MM.1S (cell line): ENCODE measurements at regions not wholly inside any gene's neighbourhood (a gene's known extent, or its start where the extent isn't known, plus 50 kb on each side); places are given as distances from the start of the nearest gene placed in this dataset.

Experiments
- DNase-seq: peaks from one replicate; pipeline ENCODE4 v3.0.0-alpha.2; 2015
- H2AFZ ChIP-seq: fragments of 300-600 bp; sonication (generic); 2 replicates; pipeline ENCODE4 v1.6.0; 2016; ENCODE audit warnings: antibody characterized with exemption, low read length
- H3F3A ChIP-seq: fragments of 300-600 bp; sonication (generic); 2 replicates; pipeline ENCODE4 v1.6.1; 2016; ENCODE audit warnings: mild to moderate bottlenecking, antibody characterized with exemption, low read length, moderate library complexity, mixed read lengths; ENCODE audit not compliant: insufficient read depth
- H3K27ac ChIP-seq: fragments of 300-600 bp; sonication (generic); 2 replicates; pipeline ENCODE4 v1.5.1; 2016; ENCODE audit warnings: mild to moderate bottlenecking, low read length
- H3K27me3 ChIP-seq: fragments of 300-600 bp; sonication (generic); replicated peaks from 2 replicates; pipeline ENCODE4 v1.6.0; 2016; ENCODE audit warnings: low read length; ENCODE audit not compliant: insufficient read depth
- H3K36me3 ChIP-seq: fragments of 300-600 bp; sonication (generic); replicated peaks from 2 replicates; pipeline ENCODE4 v1.6.1; 2016; ENCODE audit warnings: mild to moderate bottlenecking, low read length, mixed read lengths; ENCODE audit not compliant: insufficient read depth
- H3K4me1 ChIP-seq: fragments of 300-600 bp; sonication (generic); 2 replicates; pipeline ENCODE4 v1.6.1; 2016; ENCODE audit warnings: low read length, mixed read lengths
- H3K4me2 ChIP-seq: fragments of 300-600 bp; sonication (generic); 2 replicates; pipeline ENCODE4 v1.6.0; 2016; ENCODE audit warnings: low read depth, low read length
- H3K4me3 ChIP-seq: fragments of 300-600 bp; sonication (generic); 2 replicates; pipeline ENCODE4 v1.5.1; 2016; ENCODE audit warnings: low read length, mixed read lengths
- H3K79me2 ChIP-seq: fragments of 300-600 bp; sonication (generic); 2 replicates; pipeline ENCODE4 v1.6.1; 2016; ENCODE audit warnings: mixed run types, low read length, mixed read lengths
- H3K9ac ChIP-seq: fragments of 300-600 bp; sonication (generic); 2 replicates; pipeline ENCODE4 v1.6.1; 2016; ENCODE audit warnings: low read length, mixed read lengths
- H3K9me2 ChIP-seq: fragments of 300-600 bp; sonication (generic); replicated peaks from 2 replicates; pipeline ENCODE4 v1.6.1; 2016; ENCODE audit warnings: mild to moderate bottlenecking, low read length, mixed read lengths; ENCODE audit not compliant: insufficient read depth
- H3K9me3 ChIP-seq: fragments of 300-600 bp; sonication (generic); replicated peaks from 2 replicates; pipeline ENCODE4 v1.6.1; 2016; ENCODE audit warnings: mild to moderate bottlenecking, low read length, mixed read lengths; ENCODE audit not compliant: insufficient read depth
- H4K20me1 ChIP-seq: fragments of 300-600 bp; sonication (generic); 2 replicates; pipeline ENCODE4 v1.6.1; 2016; ENCODE audit warnings: mild to moderate bottlenecking, low read length, moderate library complexity, mixed read lengths; ENCODE audit not compliant: insufficient read depth
- CTCF ChIP-seq: fragments of 300-600 bp; sonication (generic); IDR thresholded peaks from 2 replicates; pipeline ENCODE4 v1.5.1; 2016; ENCODE audit warnings: antibody characterized with exemption, low read length, mixed read lengths
- EZH2 ChIP-seq: fragments of 300-600 bp; sonication (generic); optimal IDR thresholded peaks from 2 replicates; pipeline ENCODE3; 2017; ENCODE audit warnings: low read depth, mild to moderate bottlenecking, antibody characterized with exemption, low read length, mixed read lengths
- EZH2phosphoT487 ChIP-seq: fragments of 300-600 bp; sonication (generic); IDR thresholded peaks from 2 replicates; pipeline ENCODE4 v1.6.1; 2018; ENCODE audit warnings: antibody characterized with exemption, low read length

DNA sequence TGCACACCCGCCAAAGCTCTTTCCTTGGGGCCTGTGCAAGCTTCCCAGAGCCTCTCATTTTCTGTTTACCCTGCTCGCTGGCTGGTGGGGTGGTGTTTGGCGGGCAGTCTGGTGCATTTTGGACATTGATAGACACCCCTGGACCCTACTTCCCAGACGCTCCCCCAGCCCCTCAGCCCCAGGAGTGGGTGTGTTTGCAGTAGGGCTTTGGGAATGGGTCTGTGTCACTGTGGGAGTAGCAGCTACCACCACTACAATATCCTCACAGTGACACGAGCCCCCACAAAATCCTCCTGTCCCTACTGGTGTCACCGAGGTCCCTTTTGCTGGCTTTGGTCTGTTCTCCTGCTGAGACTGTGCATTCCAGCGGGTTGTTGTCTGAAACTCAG lies 371.3 kb downstream of the TMEM121 start:
- H3K27ac ChIP-seq = no peak overlapping the region
- no peaks in the 10 kb centered on the region for H3K79me2 ChIP-seq
- H4K20me1 ChIP-seq = no peaks in the 10 kb centered on the region
- no peak overlapping the region for H3K4me3 ChIP-seq
- no peaks in the 10 kb centered on the region for H3K27me3 ChIP-seq
- no peak overlapping the region for H3K9ac ChIP-seq
- H3K4me1 ChIP-seq = no peaks in the 10 kb centered on the region
- H3K4me2 ChIP-seq = no peak overlapping the region
- no peak for TF ChIP-seq EZH2
- no peak for TF ChIP-seq EZH2phosphoT487
- no peak for TF ChIP-seq CTCF
- no peaks in the 10 kb centered on the region for H3K36me3 ChIP-seq
- H3F3A ChIP-seq = no peaks in the 10 kb centered on the region
- no peaks in the 10 kb centered on the region for H3K9me2 ChIP-seq
- no peak for DNase-seq
- no peak overlapping the region for H2AFZ ChIP-seq
- H3K9me3 ChIP-seq = no peaks in the 10 kb centered on the region

DNA sequence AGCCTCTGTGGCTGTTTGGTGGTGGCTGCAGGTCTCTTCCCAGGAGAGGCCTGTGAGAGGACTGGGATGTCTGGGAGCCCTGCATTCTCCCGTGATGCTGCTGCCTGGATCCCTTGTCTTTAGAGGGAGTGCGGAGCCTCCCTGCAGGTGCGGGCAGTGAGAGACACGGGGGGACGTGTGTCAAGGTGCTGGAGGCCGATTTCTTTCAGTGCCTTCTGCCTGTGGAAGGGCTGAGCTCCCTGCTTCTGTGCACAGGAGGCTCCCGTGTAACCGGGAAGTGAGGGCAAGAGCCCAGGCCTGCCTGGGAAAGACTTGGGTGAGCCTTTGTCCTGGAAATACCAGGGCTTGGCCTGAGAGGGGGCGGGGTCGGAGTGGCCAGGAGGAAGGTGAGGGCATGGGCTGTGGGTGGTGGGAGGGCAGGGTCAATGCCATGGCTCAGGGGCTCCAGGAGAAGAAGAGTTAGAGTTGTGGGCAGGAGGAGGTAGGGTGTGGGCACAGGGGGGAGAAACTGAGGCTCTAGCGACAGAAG lies 372.2 kb downstream of the TMEM121 start:
- no peak for DNase-seq
- Histone ChIP-seq H2AFZ (no peak overlapping the region), H3F3A (no peaks in the 10 kb centered on the region), H3K4me1 (no peaks in the 10 kb centered on the region), H3K9me3 (no peaks in the 10 kb centered on the region), H3K9ac (no peak overlapping the region), H3K4me2 (no peak overlapping the region), H3K36me3 (no peaks in the 10 kb centered on the region), H3K4me3 (no peak overlapping the region), H3K9me2 (no peaks in the 10 kb centered on the region), H4K20me1 (no peaks in the 10 kb centered on the region), H3K79me2 (no peaks in the 10 kb centered on the region), H3K27me3 (no peaks in the 10 kb centered on the region), H3K27ac (no peak overlapping the region)
- TF ChIP-seq CTCF = no peak
- TF ChIP-seq EZH2phosphoT487 = no peak
- TF ChIP-seq EZH2 = no peak

GRCh38 chr14:105899071-105899641 lies 372.8 kb downstream of the TMEM121 start:
- no peak for TF ChIP-seq EZH2phosphoT487
- no peak for TF ChIP-seq EZH2
- TF ChIP-seq CTCF = no peak
- Histone ChIP-seq H3K27me3 (no peaks in the 10 kb centered on the region), H2AFZ (no peak overlapping the region), H3K4me2 (no peak overlapping the region), H3K9me3 (no peaks in the 10 kb centered on the region), H3K27ac (no peak overlapping the region), H4K20me1 (no peaks in the 10 kb centered on the region), H3K36me3 (no peaks in the 10 kb centered on the region), H3F3A (no peaks in the 10 kb centered on the region), H3K9ac (no peak overlapping the region), H3K79me2 (no peaks in the 10 kb centered on the region), H3K4me3 (no peak overlapping the region), H3K9me2 (no peaks in the 10 kb centered on the region), H3K4me1 (no peaks in the 10 kb centered on the region)
- no peak for DNase-seq
